Lower leg skin (tissue), 3 donors: ENCODE measurements at regions not wholly inside any gene's neighbourhood (a gene's known extent, or its start where the extent isn't known, plus 50 kb on each side); places are given as distances from the start of the nearest gene placed in this dataset.

Experiments
- CTCF ChIP-seq, 3 donors: fragments of 450-650 bp; IDR thresholded peaks; one replicate each; pipeline ENCODE4 v1.5.1; 2016; ENCODE audit warnings: antibody characterized with exemption in 3 of 3, mild to moderate bottlenecking in 3 of 3, moderate library complexity in 2 of 3
- POLR2A ChIP-seq, 2 donors: fragments of 450-650 bp; IDR thresholded peaks; one replicate each; pipeline ENCODE4 v1.6.1; 2016 to 2017; ENCODE audit warnings: antibody characterized with exemption in 2 of 2, mild to moderate bottlenecking in 1 of 2, moderate library complexity in 1 of 2

GRCh38 chr13:97852181-97852874 lies 101.1 kb upstream of the IPO5 start:
- TF ChIP-seq CTCF (IDR thresholded peaks at IDR 0.05): no peak
- TF ChIP-seq POLR2A (IDR thresholded peaks at IDR 0.05): no peak
